ENCODE measurements at regions not wholly inside any gene's neighbourhood (a gene's known extent, or its start where the extent isn't known, plus 50 kb on each side); places are given as distances from the start of the nearest gene placed in this dataset.

DNA sequence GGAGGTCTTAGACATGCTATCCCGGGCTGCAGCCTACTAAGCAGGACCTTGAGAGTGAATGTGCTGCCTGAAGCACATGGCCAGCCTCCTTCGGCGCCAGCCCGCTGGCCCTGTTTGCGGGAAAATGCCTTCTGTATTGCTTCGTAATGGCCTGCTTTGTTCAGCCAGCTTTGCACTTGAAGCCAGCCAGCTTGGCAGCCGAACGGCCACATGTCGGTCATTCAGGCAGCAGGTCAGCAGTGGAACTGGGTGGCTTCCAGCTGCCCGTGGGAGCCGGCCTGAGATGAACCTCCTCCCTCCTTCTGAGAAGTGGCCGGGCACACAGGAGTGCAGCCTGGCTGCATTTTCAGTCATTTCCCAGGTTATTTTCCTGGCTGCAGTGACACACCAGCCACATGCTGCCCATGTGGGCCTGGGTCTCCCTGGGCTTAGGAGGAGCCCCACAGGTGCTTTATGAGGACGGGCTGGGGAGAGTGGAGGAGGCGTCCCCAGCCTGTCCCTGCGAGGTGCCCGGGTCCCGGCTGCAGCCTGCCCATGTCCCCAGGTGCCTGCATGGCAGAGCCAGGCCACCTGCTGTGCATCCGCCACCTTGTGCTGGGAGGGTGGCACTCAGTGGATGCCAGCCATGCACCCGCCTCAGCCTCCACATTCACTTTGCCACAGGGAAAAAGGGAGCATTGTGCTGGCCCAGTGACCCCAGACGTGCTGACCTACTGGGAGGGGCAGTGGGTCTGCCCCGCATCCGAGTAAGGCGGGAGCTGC, 103.5 kb downstream of the SIK1 start:
- TF ChIP-seq, protein P1, sequence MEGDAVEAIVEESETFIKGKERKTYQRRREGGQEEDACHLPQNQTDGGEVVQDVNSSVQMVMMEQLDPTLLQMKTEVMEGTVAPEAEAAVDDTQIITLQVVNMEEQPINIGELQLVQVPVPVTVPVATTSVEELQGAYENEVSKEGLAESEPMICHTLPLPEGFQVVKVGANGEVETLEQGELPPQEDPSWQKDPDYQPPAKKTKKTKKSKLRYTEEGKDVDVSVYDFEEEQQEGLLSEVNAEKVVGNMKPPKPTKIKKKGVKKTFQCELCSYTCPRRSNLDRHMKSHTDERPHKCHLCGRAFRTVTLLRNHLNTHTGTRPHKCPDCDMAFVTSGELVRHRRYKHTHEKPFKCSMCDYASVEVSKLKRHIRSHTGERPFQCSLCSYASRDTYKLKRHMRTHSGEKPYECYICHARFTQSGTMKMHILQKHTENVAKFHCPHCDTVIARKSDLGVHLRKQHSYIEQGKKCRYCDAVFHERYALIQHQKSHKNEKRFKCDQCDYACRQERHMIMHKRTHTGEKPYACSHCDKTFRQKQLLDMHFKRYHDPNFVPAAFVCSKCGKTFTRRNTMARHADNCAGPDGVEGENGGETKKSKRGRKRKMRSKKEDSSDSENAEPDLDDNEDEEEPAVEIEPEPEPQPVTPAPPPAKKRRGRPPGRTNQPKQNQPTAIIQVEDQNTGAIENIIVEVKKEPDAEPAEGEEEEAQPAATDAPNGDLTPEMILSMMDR (IDR thresholded peaks at IDR 0.05 in 4 of 5, conservative IDR thresholded peaks at IDR 0.05 in 1 of 5), result no peak
- TF ChIP-seq POLR2A (IDR thresholded peaks at IDR 0.05), result no peak

All from gastrocnemius medialis (tissue), 4 donors.